ENCODE measurements at regions not wholly inside any gene's neighbourhood (a gene's known extent, or its start where the extent isn't known, plus 50 kb on each side); places are given as distances from the start of the nearest gene placed in this dataset.

DNA sequence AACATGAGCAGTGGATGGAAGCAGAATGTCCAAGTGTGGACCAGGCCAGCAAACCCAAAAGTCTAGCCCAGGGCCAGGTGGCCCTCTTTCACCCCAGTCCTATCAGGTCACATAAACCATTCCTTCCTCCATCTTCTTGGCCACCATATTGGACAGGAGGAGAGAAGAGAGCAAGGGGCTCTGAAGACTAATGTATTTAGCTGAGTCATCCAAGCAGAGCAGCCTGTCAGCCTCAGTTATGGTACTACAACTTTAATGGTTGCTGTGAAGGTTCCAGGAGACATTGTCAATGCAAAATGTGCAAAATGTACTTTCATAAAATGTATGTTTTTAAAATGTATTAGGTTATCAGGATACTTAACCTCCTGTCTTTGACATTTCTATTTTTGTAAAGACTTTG, 159.5 kb downstream of the GPAM start:
- DNase-seq (ENCODE audit: low spot score in 2 of 2): no peak

DNA sequence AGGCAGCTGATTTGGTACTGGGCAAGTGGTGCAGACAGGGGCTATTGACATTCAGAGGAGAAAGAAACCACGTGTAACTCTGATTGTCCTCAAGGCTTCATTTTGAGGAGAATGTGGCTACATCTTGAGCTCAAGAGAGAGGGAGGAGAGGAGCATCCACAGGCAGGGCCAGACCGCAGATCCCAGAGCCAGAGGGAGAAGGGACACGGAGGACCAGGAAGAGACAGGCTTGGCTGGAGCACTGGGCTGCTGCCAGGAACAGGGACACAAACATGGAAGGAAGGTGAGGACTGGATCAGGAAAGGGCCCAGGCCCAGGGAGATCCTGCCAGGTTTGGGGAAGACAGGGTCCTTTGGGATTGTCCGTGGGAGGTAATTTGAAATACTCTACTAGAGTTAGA, 158.3 kb downstream of the GPAM start:
- no peak for DNase-seq (ENCODE audit: low spot score in 2 of 2)
- no peaks in the 10 kb centered on the region for H3K27me3 ChIP-seq
- H3K9me3 ChIP-seq: no peaks in the 10 kb centered on the region
- no peak overlapping the region for H3K27ac ChIP-seq
- H3K4me1 ChIP-seq: no peaks in the 10 kb centered on the region
- TF ChIP-seq, protein P1, sequence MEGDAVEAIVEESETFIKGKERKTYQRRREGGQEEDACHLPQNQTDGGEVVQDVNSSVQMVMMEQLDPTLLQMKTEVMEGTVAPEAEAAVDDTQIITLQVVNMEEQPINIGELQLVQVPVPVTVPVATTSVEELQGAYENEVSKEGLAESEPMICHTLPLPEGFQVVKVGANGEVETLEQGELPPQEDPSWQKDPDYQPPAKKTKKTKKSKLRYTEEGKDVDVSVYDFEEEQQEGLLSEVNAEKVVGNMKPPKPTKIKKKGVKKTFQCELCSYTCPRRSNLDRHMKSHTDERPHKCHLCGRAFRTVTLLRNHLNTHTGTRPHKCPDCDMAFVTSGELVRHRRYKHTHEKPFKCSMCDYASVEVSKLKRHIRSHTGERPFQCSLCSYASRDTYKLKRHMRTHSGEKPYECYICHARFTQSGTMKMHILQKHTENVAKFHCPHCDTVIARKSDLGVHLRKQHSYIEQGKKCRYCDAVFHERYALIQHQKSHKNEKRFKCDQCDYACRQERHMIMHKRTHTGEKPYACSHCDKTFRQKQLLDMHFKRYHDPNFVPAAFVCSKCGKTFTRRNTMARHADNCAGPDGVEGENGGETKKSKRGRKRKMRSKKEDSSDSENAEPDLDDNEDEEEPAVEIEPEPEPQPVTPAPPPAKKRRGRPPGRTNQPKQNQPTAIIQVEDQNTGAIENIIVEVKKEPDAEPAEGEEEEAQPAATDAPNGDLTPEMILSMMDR (IDR thresholded peaks at IDR 0.05): no peak
- TF ChIP-seq EP300 (IDR thresholded peaks at IDR 0.05) (no peak), POLR2A (IDR thresholded peaks at IDR 0.05) (no peak)
- H3K36me3 ChIP-seq: no peaks in the 10 kb centered on the region
- no peak overlapping the region for H3K4me3 ChIP-seq
- 90% methylated on average over 4 of the region's 4 CpGs for WGBS

More for the DNA sequence above, 159.5 kb downstream of the GPAM start:
- Histone ChIP-seq H3K4me1 (no peaks in the 10 kb centered on the region), H3K27me3 (no peaks in the 10 kb centered on the region), H3K4me3 (no peak overlapping the region), H3K9me3 (no peaks in the 10 kb centered on the region), H3K36me3 (no peaks in the 10 kb centered on the region), H3K27ac (no peak overlapping the region)
- TF ChIP-seq POLR2A (IDR thresholded peaks at IDR 0.05) (no peak), EP300 (IDR thresholded peaks at IDR 0.05) (no peak), POLR2AphosphoS5 (IDR thresholded peaks at IDR 0.05) (no peak)
- TF ChIP-seq, protein P1 (IDR thresholded peaks at IDR 0.05): no peak

DNA sequence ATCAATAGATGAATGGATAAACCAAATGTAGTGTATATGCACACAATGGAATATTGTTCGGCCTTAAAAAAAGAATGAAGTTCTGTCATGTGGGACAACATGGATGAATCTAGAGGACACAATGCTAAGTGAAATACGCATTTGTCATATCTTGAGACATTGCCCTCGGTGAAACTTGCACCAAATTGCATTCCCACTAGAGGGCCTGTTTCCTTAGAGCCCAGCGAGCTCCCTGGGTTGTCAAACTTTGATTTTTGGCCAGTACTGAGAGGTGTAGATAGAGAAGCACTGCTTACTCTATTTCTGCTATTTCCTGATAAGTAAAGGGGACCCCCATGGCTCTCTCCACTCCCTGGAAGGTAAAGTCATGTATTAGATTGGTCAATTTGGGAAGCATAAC, 157.1 kb downstream of the GPAM start:
- WGBS: 88% methylated on average over 4 of the region's 4 CpGs
- no peaks in the 10 kb centered on the region for H3K4me1 ChIP-seq
- no peak for DNase-seq (ENCODE audit: low spot score in 2 of 2)
- TF ChIP-seq POLR2A (IDR thresholded peaks at IDR 0.05): no peak
- no peak for TF ChIP-seq POLR2AphosphoS5 (IDR thresholded peaks at IDR 0.05)
- TF ChIP-seq EP300 (IDR thresholded peaks at IDR 0.05): no peak
- TF ChIP-seq, protein P1 (IDR thresholded peaks at IDR 0.05): no peak
- no peak overlapping the region for H3K27ac ChIP-seq
- no peaks in the 10 kb centered on the region for H3K27me3 ChIP-seq
- no peaks in the 10 kb centered on the region for H3K9me3 ChIP-seq
- no peaks in the 10 kb centered on the region for H3K36me3 ChIP-seq
- H3K4me3 ChIP-seq: no peak overlapping the region

DNA sequence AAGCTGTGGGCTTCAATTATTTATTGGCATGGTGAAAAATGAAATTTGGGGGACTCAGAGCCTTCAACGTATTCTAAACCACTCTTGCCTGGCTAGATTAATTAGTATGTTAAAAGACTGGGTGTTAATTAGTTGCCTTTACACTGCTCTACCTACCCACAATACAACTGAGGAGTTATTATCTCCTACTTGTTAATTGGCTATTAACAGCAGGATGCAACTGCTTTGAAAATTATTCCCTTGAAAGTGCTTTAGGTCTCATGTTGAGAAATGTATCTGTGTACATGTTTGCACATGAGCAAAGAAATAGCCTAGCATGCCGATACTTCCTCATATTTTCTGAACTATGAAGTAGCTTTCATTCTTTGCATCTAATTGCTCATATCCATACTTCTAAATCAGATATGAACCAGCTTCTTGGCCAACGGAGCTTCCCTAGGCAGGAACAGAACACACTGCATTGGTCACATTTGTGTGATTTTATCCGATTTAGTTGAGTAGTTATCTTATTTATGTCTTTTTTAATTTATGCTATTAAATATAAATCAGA, 155.8 kb downstream of the GPAM start:
- TF ChIP-seq POLR2AphosphoS5 (IDR thresholded peaks at IDR 0.05) (no peak), POLR2A (IDR thresholded peaks at IDR 0.05) (no peak)
- TF ChIP-seq, protein P1 (IDR thresholded peaks at IDR 0.05): no peak
- Histone ChIP-seq H3K9me3 (no peaks in the 10 kb centered on the region), H3K27me3 (no peaks in the 10 kb centered on the region), H3K36me3 (no peaks in the 10 kb centered on the region), H3K27ac (no peak overlapping the region), H3K4me3 (no peak overlapping the region), H3K4me1 (no peaks in the 10 kb centered on the region)
- whole genome bisulfite sequencing: 46% methylated on average over 4 of the region's 4 CpGs
- no peak for DNase-seq (ENCODE audit: low spot score in 2 of 2)

DNA sequence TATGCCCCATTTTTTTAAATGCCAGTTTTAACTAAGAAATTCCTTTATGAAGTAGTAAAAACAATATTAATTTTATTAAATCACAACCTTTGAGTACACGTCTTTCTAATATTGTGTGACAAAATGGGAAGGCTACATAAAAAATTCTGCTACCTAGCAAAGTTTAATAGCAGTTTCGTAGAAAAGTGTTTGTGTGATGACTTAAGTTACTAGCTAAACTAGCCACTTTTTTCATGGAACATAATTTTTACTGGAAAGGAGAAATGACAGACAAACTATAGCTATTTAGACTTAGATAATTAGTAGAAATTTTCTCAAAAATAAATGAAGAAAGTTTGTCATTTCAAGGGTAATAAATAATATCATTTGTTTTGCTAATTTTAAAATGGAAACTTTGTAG, 153.1 kb downstream of the GPAM start:
- Histone ChIP-seq H3K4me3 (no peak overlapping the region), H3K27ac (no peak overlapping the region), H3K4me1 (no peaks in the 10 kb centered on the region), H3K27me3 (no peaks in the 10 kb centered on the region), H3K36me3 (no peaks in the 10 kb centered on the region), H3K9me3 (no peaks in the 10 kb centered on the region)
- TF ChIP-seq POLR2AphosphoS5 (IDR thresholded peaks at IDR 0.05): no peak
- TF ChIP-seq, protein P1 (IDR thresholded peaks at IDR 0.05): no peak
- TF ChIP-seq EP300 (IDR thresholded peaks at IDR 0.05): no peak
- no peak for TF ChIP-seq POLR2A (IDR thresholded peaks at IDR 0.05)
- no peak for DNase-seq (ENCODE audit: low spot score in 2 of 2)
- WGBS: 81% methylated on average over 2 of the region's 2 CpGs
